Keratinocyte (primary cell): ENCODE measurements at regions not wholly inside any gene's neighbourhood (a gene's known extent, or its start where the extent isn't known, plus 50 kb on each side); places are given as distances from the start of the nearest gene placed in this dataset.

Experiments
- DNase-seq: peaks from one replicate; pipeline ENCODE4 v3.0.0-alpha.2; 2011; ENCODE audit warnings: low read depth, missing footprints, low spot score
- FAIRE-seq: peaks from 2 replicates; lab custom pipeline; 2011; peaks lifted over from hg19 to GRCh38; lab: Jason Lieb, UNC
- H2AFZ ChIP-seq: 2 replicates; pipeline ENCODE4 v1.6.0; 2012; ENCODE audit warnings: low read length, control low read depth, inconsistent platforms; ENCODE audit not compliant: control insufficient read depth
- H3K27ac ChIP-seq: 2 replicates; pipeline ENCODE4 v1.5.1; 2011; ENCODE audit warnings: low read length; ENCODE audit not compliant: control insufficient read depth, insufficient read depth
- H3K27me3 ChIP-seq: 3 replicates; pipeline ENCODE4 v1.6.0; 2011; ENCODE audit warnings: low read length; ENCODE audit not compliant: control insufficient read depth, insufficient read depth; ENCODE audit errors: extremely low read depth
- H3K36me3 ChIP-seq, 2 experiments: 2 replicates in 1 of 2; 3 replicates in 1 of 2; pipeline ENCODE4 v1.5.1; 2011; ENCODE audit warnings: low read length in 2 of 2, mild to moderate bottlenecking in 1 of 2; ENCODE audit not compliant: control insufficient read depth in 2 of 2, insufficient read depth in 2 of 2; ENCODE audit errors: extremely low read depth in 1 of 2
- H3K4me1 ChIP-seq: 3 replicates; pipeline ENCODE4 v1.5.1; 2011; ENCODE audit warnings: low read length; ENCODE audit not compliant: control insufficient read depth, insufficient read depth; ENCODE audit errors: extremely low read depth
- H3K4me2 ChIP-seq: 3 replicates; pipeline ENCODE4 v1.6.0; 2011; ENCODE audit warnings: low read depth, low read length; ENCODE audit not compliant: control insufficient read depth, insufficient read depth; ENCODE audit errors: extremely low read depth
- H3K4me3 ChIP-seq, 3 experiments: fragments of 200-600 bp in 1 of 3; sonication (generic) in 1 of 3; 2 replicates in 2 of 3; 3 replicates in 1 of 3; pipeline ENCODE4 v1.5.1; 2011 to 2016; ENCODE audit warnings: low read length in 3 of 3, mild to moderate bottlenecking in 3 of 3, control low read depth in 2 of 3, inconsistent platforms in 1 of 3, low read depth in 1 of 3, mixed read lengths in 1 of 3, mixed run types in 1 of 3, moderate library complexity in 1 of 3; ENCODE audit not compliant: control insufficient read depth in 2 of 3, insufficient read depth in 2 of 3; ENCODE audit errors: extremely low read depth in 1 of 3
- H3K79me2 ChIP-seq: 2 replicates; pipeline ENCODE4 v1.6.0; 2012; ENCODE audit warnings: low read length; ENCODE audit not compliant: control insufficient read depth, insufficient read depth
- H3K9ac ChIP-seq: 3 replicates; pipeline ENCODE4 v1.6.0; 2011; ENCODE audit warnings: low read length; ENCODE audit not compliant: control insufficient read depth, insufficient read depth; ENCODE audit errors: extremely low read depth
- H3K9me1 ChIP-seq: 3 replicates; pipeline ENCODE4 v1.6.0; 2011; ENCODE audit warnings: low read length; ENCODE audit not compliant: control insufficient read depth, insufficient read depth; ENCODE audit errors: extremely low read depth
- H3K9me3 ChIP-seq: 2 replicates; pipeline ENCODE4 v1.5.1; 2012; ENCODE audit warnings: low read depth, low read length; ENCODE audit not compliant: control insufficient read depth
- H4K20me1 ChIP-seq: 3 replicates; pipeline ENCODE4 v1.6.0; 2011; ENCODE audit warnings: low read length; ENCODE audit not compliant: control insufficient read depth, insufficient read depth; ENCODE audit errors: extremely low read depth
- CTCF ChIP-seq, 3 experiments: IDR thresholded peaks in 1 of 3; conservative IDR thresholded peaks in 1 of 3; optimal IDR thresholded peaks in 1 of 3; 2 replicates in 2 of 3; 3 replicates in 1 of 3; pipeline versions ENCODE3 to v1.5.1; 2011; ENCODE audit warnings: low read length in 3 of 3, mild to moderate bottlenecking in 3 of 3, moderate library complexity in 2 of 3, control low read depth in 1 of 3, inconsistent platforms in 1 of 3; ENCODE audit not compliant: insufficient read depth in 2 of 3; ENCODE audit errors: extremely low read depth in 1 of 3
- EZH2 ChIP-seq: IDR thresholded peaks from one replicate; pipeline ENCODE4 v1.6.1; 2012; ENCODE audit warnings: inconsistent platforms, mild to moderate bottlenecking, low read length, moderate library complexity
- dilution Hi-C: fragments of 300-500 bp; cut with MboI; formaldehyde crosslinking; loops from one replicate; pipeline ENCODE4 v1.7.0; 2020; ENCODE audit warnings: low sequenced_read_pairs; ENCODE audit not compliant: extremely low pct_ligation_motif_present

GRCh38 chr2:16336916-16337315, 328.7 kb downstream of the CYRIA start:
- no peak for FAIRE-seq
- TF ChIP-seq CTCF (optimal IDR thresholded peaks at IDR 0.05 in 1 of 3, IDR thresholded peaks at IDR 0.05 in 1 of 3, conservative IDR thresholded peaks at IDR 0.05 in 1 of 3; ENCODE audit: extremely low read depth in 1 of 3, insufficient read depth in 2 of 3, low read length in 3 of 3) (no peak), EZH2 (no peak)

GRCh38 chr2:16336491-16336890, 329.1 kb downstream of the CYRIA start:
- Histone ChIP-seq H3K9me3 (peaks cover 3% of the 10 kb centered on the region), H3K9me1 (no peaks in the 10 kb centered on the region), H3K4me2 (no peak overlapping the region), H4K20me1 (no peaks in the 10 kb centered on the region), H3K79me2 (no peaks in the 10 kb centered on the region), H3K4me3 (no peak overlapping the region), H2AFZ (no peak overlapping the region), H3K36me3 (no peaks in the 10 kb centered on the region), H3K4me1 (no peaks in the 10 kb centered on the region), H3K27ac (no peak overlapping the region), H3K27me3 (no peaks in the 10 kb centered on the region), H3K9ac (no peak overlapping the region)
- no peak for FAIRE-seq
- TF ChIP-seq CTCF (optimal IDR thresholded peaks at IDR 0.05 in 1 of 3, IDR thresholded peaks at IDR 0.05 in 1 of 3, conservative IDR thresholded peaks at IDR 0.05 in 1 of 3; ENCODE audit: extremely low read depth in 1 of 3, insufficient read depth in 2 of 3, low read length in 3 of 3) (no peak), EZH2 (no peak)
- no peak for DNase-seq
- dilution Hi-C loops: no loop called here

More at GRCh38 chr2:16336916-16337315, 328.7 kb downstream of the CYRIA start:
- Histone ChIP-seq H3K79me2 (no peaks in the 10 kb centered on the region), H3K27ac (no peak overlapping the region), H3K9me1 (no peaks in the 10 kb centered on the region), H2AFZ (no peak overlapping the region), H3K9ac (no peak overlapping the region), H3K4me1 (no peaks in the 10 kb centered on the region), H3K4me3 (no peak overlapping the region), H3K27me3 (no peaks in the 10 kb centered on the region), H3K36me3 (no peaks in the 10 kb centered on the region), H3K4me2 (no peak overlapping the region), H4K20me1 (no peaks in the 10 kb centered on the region), H3K9me3 (peaks cover 3% of the 10 kb centered on the region)
- DNase-seq: no peak
- dilution Hi-C loops: no loop called here
